Esophagus muscularis mucosa (tissue), 4 donors: ENCODE measurements at regions not wholly inside any gene's neighbourhood (a gene's known extent, or its start where the extent isn't known, plus 50 kb on each side); places are given as distances from the start of the nearest gene placed in this dataset.
"Not testable (repeated sequence)": the region's sequence is repeated elsewhere in the genome, so short reads cannot be mapped to it uniquely, and the experiment has no call there.

Experiments
- DNase-seq: peaks from one replicate; pipeline ENCODE4 v3.0.0-alpha.2; 2017; ENCODE audit errors: extremely low spot score
- H3K27ac ChIP-seq, 4 donors: fragments of 200-600 bp; sonication (generic); replicated peaks in 1 of 4; 1 replicate in 3 of 4; 2 replicates in 1 of 4; pipeline ENCODE4 v1.5.1; 2016 to 2019; ENCODE audit warnings: mild to moderate bottlenecking in 1 of 4
- H3K27me3 ChIP-seq, 4 donors: fragments of 200-600 bp; sonication (generic); one replicate each; pipeline versions ENCODE4 v1.5.1 to v1.6.0; 2016 to 2019
- H3K36me3 ChIP-seq, 4 donors: fragments of 200-600 bp; sonication (generic); one replicate each; pipeline ENCODE4 v1.5.1; 2016 to 2019
- H3K4me1 ChIP-seq, 4 donors: fragments of 200-600 bp; sonication (generic); one replicate each; pipeline ENCODE4 v1.5.1; 2016 to 2019
- H3K4me3 ChIP-seq, 4 donors: fragments of 200-600 bp; sonication (generic); 1 replicate in 2 of 4; 2 replicates in 2 of 4; pipeline ENCODE4 v1.5.1; 2016 to 2019; ENCODE audit warnings: mild to moderate bottlenecking in 4 of 4, moderate library complexity in 1 of 4
- H3K9me3 ChIP-seq, 4 donors: fragments of 200-600 bp; sonication (generic); 1 replicate in 3 of 4; 2 replicates in 1 of 4; pipeline ENCODE4 v1.5.1; 2016 to 2019
- EP300 ChIP-seq: sonication (generic); formaldehyde crosslinking; IDR thresholded peaks from one replicate; pipeline ENCODE4 v1.6.1; 2017; ENCODE audit warnings: antibody characterized with exemption
- POLR2A ChIP-seq: fragments of 450-650 bp; IDR thresholded peaks from one replicate; pipeline ENCODE4 v1.6.1; 2017; ENCODE audit warnings: antibody characterized with exemption, moderate library complexity, mild to moderate bottlenecking, low read depth
- POLR2AphosphoS5 ChIP-seq, 2 donors: sonication (generic); formaldehyde crosslinking; IDR thresholded peaks; one replicate each; pipeline ENCODE4 v1.6.1; 2017; ENCODE audit warnings: antibody characterized with exemption in 2 of 2
- WGBS: methylation state at CpG from one replicate; pipeline ENCODE4 v1.1.5; 2018; 5-methylcytosine and 5-hydroxymethylcytosine counted together
- intact Hi-C: fragments of 100-400 bp; cut with DNase I; formaldehyde crosslinking; loops from one replicate; pipeline ENCODE4 v1.15.1; 2023
- TF ChIP-seq, protein P1 (sequence below), 3 experiments: fragments of 200-600 bp in 2 of 3; fragments of 450-650 bp in 1 of 3; sonication (generic) in 2 of 3; IDR thresholded peaks; one replicate each; pipeline ENCODE4 v1.5.1; 2017 to 2019; ENCODE audit warnings: antibody characterized with exemption in 3 of 3, mild to moderate bottlenecking in 2 of 3, moderate library complexity in 1 of 3

DNA sequence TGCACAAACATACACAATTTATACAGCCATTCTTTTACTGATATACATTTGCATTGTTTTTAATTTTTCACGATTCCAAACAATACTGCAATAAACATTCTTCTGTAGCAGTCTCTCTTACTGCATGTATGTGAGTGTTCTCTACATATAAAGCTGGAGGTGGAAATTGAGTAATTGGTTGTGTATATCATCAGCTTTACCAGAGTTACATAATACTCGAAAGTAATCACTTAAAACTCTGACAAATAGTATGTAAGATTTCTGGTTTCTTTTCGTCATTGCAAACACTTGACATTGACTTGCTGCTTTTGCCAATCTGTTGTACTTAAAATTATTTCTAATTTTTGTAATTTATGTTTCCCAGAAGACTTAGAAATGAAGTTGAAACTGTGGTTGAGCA, 110.2 kb downstream of the TDRD15 start:
- Histone ChIP-seq H3K4me3 (no peak overlapping the region), H3K9me3 (no peaks in the 10 kb centered on the region), H3K4me1 (no peaks in the 10 kb centered on the region), H3K27me3 (no peaks in the 10 kb centered on the region), H3K27ac (no peak overlapping the region), H3K36me3 (no peaks in the 10 kb centered on the region)
- intact Hi-C loops: no loop called here
- WGBS: 73% methylated on average over 3 of the region's 3 CpGs
- no peak for DNase-seq
- TF ChIP-seq, protein P1, sequence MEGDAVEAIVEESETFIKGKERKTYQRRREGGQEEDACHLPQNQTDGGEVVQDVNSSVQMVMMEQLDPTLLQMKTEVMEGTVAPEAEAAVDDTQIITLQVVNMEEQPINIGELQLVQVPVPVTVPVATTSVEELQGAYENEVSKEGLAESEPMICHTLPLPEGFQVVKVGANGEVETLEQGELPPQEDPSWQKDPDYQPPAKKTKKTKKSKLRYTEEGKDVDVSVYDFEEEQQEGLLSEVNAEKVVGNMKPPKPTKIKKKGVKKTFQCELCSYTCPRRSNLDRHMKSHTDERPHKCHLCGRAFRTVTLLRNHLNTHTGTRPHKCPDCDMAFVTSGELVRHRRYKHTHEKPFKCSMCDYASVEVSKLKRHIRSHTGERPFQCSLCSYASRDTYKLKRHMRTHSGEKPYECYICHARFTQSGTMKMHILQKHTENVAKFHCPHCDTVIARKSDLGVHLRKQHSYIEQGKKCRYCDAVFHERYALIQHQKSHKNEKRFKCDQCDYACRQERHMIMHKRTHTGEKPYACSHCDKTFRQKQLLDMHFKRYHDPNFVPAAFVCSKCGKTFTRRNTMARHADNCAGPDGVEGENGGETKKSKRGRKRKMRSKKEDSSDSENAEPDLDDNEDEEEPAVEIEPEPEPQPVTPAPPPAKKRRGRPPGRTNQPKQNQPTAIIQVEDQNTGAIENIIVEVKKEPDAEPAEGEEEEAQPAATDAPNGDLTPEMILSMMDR (IDR thresholded peaks at IDR 0.05): no peak
- no peak for TF ChIP-seq EP300
- no peak for TF ChIP-seq POLR2A
- TF ChIP-seq POLR2AphosphoS5 (IDR thresholded peaks at IDR 0.05): no peak

DNA sequence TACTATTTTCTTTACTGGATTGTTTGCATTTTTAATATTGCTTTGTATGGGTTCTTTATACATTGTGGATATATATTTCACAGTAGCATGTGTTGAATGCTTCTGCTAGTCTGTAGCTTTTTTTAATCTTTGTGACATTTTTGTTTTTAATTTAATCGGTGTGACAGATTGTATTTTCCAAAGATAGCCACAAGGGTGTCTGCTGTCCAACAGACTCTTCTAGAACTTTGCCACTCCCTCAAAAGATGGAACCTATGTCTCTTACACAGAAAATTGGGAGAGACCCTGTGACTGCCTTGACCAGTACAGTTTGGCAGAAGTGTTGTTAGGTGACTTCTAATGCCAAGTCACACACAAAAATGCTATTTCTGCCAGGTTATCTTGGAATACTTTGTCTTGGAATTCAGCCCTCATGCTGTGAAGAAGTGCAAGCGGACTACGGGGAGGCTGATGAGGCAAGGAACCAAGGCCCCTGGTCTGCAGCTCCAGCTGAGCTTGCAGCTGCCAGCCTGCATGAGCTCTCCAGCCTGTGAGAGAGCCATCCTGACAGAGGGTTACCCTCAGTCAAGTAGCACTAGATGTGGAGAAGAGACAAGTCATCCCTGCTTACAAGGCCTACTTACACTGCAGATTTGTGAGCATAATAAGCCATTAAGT, 110.8 kb downstream of the TDRD15 start:
- no peak for TF ChIP-seq POLR2AphosphoS5 (IDR thresholded peaks at IDR 0.05)
- no peaks in the 10 kb centered on the region for H3K9me3 ChIP-seq
- 91% methylated on average over 1 of the region's 3 CpGs for WGBS

DNA sequence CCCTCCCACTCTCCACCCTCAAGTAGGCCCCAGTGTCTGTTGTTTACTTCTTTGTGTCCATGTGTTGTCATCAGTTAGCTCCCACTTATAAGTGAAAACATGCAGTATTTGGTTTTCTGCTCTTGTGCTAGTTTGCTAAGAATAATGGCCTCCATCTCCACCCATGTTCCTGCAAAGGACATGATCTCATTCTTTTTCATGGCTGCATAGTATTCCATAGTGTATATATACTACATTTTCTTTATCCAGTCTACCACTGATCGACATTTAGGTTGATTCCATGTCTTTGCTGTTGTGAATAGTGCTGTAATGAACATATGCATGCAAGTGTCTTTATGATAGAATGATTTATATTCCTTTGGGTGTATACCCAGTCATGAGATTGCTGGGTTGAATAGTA, 116.0 kb downstream of the TDRD15 start:
- intact Hi-C loops, H3K27ac ChIP-seq, H3K27me3 ChIP-seq, H3K9me3 ChIP-seq, H3K4me1 ChIP-seq, DNase-seq, H3K36me3 ChIP-seq, H3K4me3 ChIP-seq: not testable (repeated sequence)
- WGBS: 93% methylated on average over 1 of the region's 1 CpG

More for the DNA sequence above, 110.8 kb downstream of the TDRD15 start:
- H3K4me3 ChIP-seq: no peak overlapping the region
- H3K36me3 ChIP-seq: no peaks in the 10 kb centered on the region
- no peaks in the 10 kb centered on the region for H3K4me1 ChIP-seq
- intact Hi-C loops: no loop called here
- DNase-seq: no peak
- H3K27ac ChIP-seq: no peak overlapping the region
- H3K27me3 ChIP-seq: no peaks in the 10 kb centered on the region

DNA sequence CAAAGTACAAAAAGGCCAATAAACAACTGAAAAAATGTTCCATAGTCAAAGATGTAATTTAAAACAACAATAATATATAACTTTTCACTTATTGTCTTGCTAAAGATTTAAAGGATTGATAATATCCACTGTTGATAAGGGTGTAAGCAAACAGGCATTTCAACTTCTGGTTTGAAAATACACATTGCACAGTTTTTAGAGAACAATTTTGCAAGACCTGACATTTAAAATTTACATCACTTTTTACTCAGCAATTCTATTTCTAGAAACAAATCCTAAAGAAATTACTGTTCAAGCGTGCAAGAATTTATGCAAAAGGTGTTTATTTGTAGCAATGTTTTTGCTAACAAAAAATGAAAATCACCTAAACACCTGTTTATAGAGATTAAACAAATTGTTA, 120.4 kb downstream of the TDRD15 start:
- DNase-seq: no peak
- Histone ChIP-seq H3K4me3 (no peak overlapping the region), H3K9me3 (peaks cover 0 to 4% (median 0%) of the 10 kb centered on the region in 4 donors), H3K4me1 (no peaks in the 10 kb centered on the region), H3K27ac (no peak overlapping the region), H3K36me3 (no peaks in the 10 kb centered on the region), H3K27me3 (no peaks in the 10 kb centered on the region)
- WGBS: 78% methylated on average over 1 of the region's 1 CpG
- TF ChIP-seq POLR2AphosphoS5 (IDR thresholded peaks at IDR 0.05) (no peak), EP300 (no peak), POLR2A (no peak)
- TF ChIP-seq, protein P1 (IDR thresholded peaks at IDR 0.05): no peak
- intact Hi-C loops: no loop called here

DNA sequence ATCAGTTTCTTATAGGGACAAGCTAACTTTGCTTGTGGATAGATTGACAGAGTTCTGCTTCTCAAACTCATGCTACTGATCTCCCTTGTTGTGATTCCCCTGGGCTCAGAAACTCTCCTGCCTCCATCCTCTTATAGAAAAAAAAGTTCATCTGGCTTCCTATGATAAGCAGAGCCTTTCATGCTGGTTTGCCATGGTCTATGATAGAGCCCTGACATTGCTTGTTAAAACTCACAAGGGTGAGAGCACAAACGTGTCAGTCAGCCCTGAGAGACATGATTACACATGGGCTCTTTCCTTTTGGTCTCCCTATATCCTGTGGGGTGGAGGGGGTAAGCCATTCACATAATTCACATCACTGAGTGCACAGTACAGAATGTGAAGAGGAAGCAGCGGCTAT, 121.8 kb downstream of the TDRD15 start:
- H3K4me3 ChIP-seq: no peak overlapping the region
- peak; percentile 70 for DNase-seq
- no peaks in the 10 kb centered on the region for H3K4me1 ChIP-seq
- H3K36me3 ChIP-seq: no peaks in the 10 kb centered on the region
- TF ChIP-seq POLR2AphosphoS5 (IDR thresholded peaks at IDR 0.05): no peak
- no peak for TF ChIP-seq EP300
- no peak for TF ChIP-seq POLR2A
- TF ChIP-seq, protein P1 (IDR thresholded peaks at IDR 0.05): no peak
- no peaks in the 10 kb centered on the region for H3K27me3 ChIP-seq
- no peak overlapping the region for H3K27ac ChIP-seq
- intact Hi-C loops: no loop called here
- 69% methylated on average over 2 of the region's 2 CpGs for WGBS
- peaks cover 0 to 4% (median 0%) of the 10 kb centered on the region in 4 donors for H3K9me3 ChIP-seq

DNA sequence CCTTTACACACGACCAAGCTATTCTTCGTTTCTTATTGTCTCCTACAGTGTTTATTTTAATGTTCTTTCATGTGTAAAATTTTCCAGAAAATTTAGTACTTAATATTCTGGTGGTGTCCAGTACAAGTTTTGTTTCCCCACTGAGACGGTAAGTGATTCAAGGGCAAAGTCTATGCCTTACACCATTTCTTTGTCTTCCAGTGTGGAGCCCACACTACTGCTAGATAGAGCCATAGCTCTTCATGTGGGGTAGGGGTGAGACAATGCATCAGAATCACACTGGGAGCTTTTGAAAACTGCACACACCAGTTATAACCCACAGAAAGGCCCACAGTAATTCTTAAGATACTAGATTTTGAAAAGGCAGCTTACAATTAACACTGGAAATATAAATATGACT, 125.6 kb downstream of the TDRD15 start:
- Histone ChIP-seq H3K4me1 (peaks cover 0 to 3% (median 0%) of the 10 kb centered on the region in 4 donors), H3K36me3 (no peaks in the 10 kb centered on the region), H3K4me3 (no peak overlapping the region), H3K9me3 (no peaks in the 10 kb centered on the region), H3K27ac (no peak overlapping the region), H3K27me3 (no peaks in the 10 kb centered on the region)
- DNase-seq: no peak
- intact Hi-C loops: no loop called here
- 84% methylated on average over 3 of the region's 3 CpGs for WGBS
- TF ChIP-seq, protein P1 (IDR thresholded peaks at IDR 0.05): no peak
- TF ChIP-seq POLR2AphosphoS5 (IDR thresholded peaks at IDR 0.05) (no peak), POLR2A (no peak), EP300 (no peak)
